IMR-90 (cell line): ENCODE measurements at regions not wholly inside any gene's neighbourhood (a gene's known extent, or its start where the extent isn't known, plus 50 kb on each side); places are given as distances from the start of the nearest gene placed in this dataset.

Experiments
- ATAC-seq: fragments of 200-7000 bp; cut with Tn5 transposase; 2 replicates; pipeline ENCODE4 v1.9.1; 2020; ENCODE audit warnings: low read depth, mild to moderate bottlenecking, moderate library complexity
- BruUV-seq: library from RNA; stranded (reverse); fragments of 400-500 nt; replicated peaks from 2 replicates; lab custom pipeline; 2021; lab: Mats Ljungman, UMichigan
- CTCF ChIA-PET: fragments of 300-600 bp; formaldehyde crosslinking; extraction: SDS; loops from one replicate; lab custom pipeline; 2021; ENCODE audit warnings: antibody characterized with exemption; lab: Yijun Ruan, JAX
- POLR2A ChIA-PET: fragments of 300-600 bp; sonication (Branson Sonifier 250); formaldehyde crosslinking; loops from one replicate; lab custom pipeline; 2022; ENCODE audit warnings: antibody characterized with exemption; ENCODE audit not compliant: unreplicated experiment; lab: Charles Lee
- DNase-seq: peaks from one replicate; pipeline ENCODE4 v3.0.0; 2013
- H2AFZ ChIP-seq: replicated peaks from 2 replicates; pipeline ENCODE3; 2013; ENCODE audit warnings: low read length, mild to moderate bottlenecking; ENCODE audit not compliant: poor library complexity
- H2AK5ac ChIP-seq: 2 replicates; pipeline ENCODE4 v1.6.1; 2013; ENCODE audit warnings: low read depth, low read length, inconsistent platforms
- H2AK9ac ChIP-seq: replicated peaks from 2 replicates; pipeline ENCODE3; 2013; ENCODE audit warnings: mild to moderate bottlenecking, low read depth, low read length, moderate library complexity; ENCODE audit not compliant: poor library complexity
- H2BK120ac ChIP-seq: 2 replicates; pipeline ENCODE4 v1.6.1; 2013; ENCODE audit warnings: low read depth, low read length, inconsistent platforms
- H2BK15ac ChIP-seq: 3 replicates; pipeline ENCODE4 v1.6.1; 2013; ENCODE audit warnings: low read depth, low read length, inconsistent platforms
- H2BK20ac ChIP-seq: 2 replicates; pipeline ENCODE4 v1.6.1; 2013; ENCODE audit warnings: low read depth, mild to moderate bottlenecking, inconsistent platforms, low read length, moderate library complexity
- H2BK5ac ChIP-seq: 2 replicates; pipeline ENCODE4 v1.6.1; 2013; ENCODE audit warnings: mild to moderate bottlenecking, low read depth, low read length, inconsistent platforms; ENCODE audit not compliant: poor library complexity, severe bottlenecking
- H3K14ac ChIP-seq: replicated peaks from 2 replicates; pipeline ENCODE4 v1.6.1; 2013; ENCODE audit warnings: low read depth, low read length, inconsistent platforms
- H3K18ac ChIP-seq: 2 replicates; pipeline ENCODE4 v1.6.1; 2013; ENCODE audit warnings: low read depth, low read length, control low read depth
- H3K23ac ChIP-seq: 2 replicates; pipeline ENCODE4 v1.6.1; 2013; ENCODE audit warnings: low read depth, low read length, inconsistent platforms
- H3K27ac ChIP-seq: 2 replicates; pipeline ENCODE4 v1.5.1; 2013; ENCODE audit warnings: mild to moderate bottlenecking, control low read depth, low read length; ENCODE audit not compliant: insufficient read depth
- H3K27me3 ChIP-seq: 2 replicates; pipeline ENCODE4 v1.6.1; 2013; ENCODE audit warnings: low read length; ENCODE audit not compliant: control insufficient read depth, insufficient read depth
- H3K36me3 ChIP-seq: 2 replicates; pipeline ENCODE4 v1.6.1; 2013; ENCODE audit warnings: low read length, mixed read lengths; ENCODE audit not compliant: control insufficient read depth, insufficient read depth
- H3K4ac ChIP-seq: 2 replicates; pipeline ENCODE4 v1.6.1; 2013; ENCODE audit warnings: low read depth, low read length, inconsistent platforms
- H3K4me1 ChIP-seq: 2 replicates; pipeline ENCODE4 v1.6.1; 2013; ENCODE audit warnings: low read length, mixed read lengths; ENCODE audit not compliant: control insufficient read depth, insufficient read depth
- H3K4me2 ChIP-seq: 2 replicates; pipeline ENCODE4 v1.6.1; 2013; ENCODE audit warnings: low read depth, mild to moderate bottlenecking, control low read depth, low read length, moderate library complexity
- H3K4me3 ChIP-seq: 2 replicates; pipeline ENCODE4 v1.5.1; 2013; ENCODE audit warnings: low read depth, mild to moderate bottlenecking, control low read depth, low read length, moderate library complexity; ENCODE audit not compliant: insufficient read depth
- H3K56ac ChIP-seq: 2 replicates; pipeline ENCODE4 v1.6.1; 2013; ENCODE audit warnings: low read length, inconsistent platforms; ENCODE audit not compliant: insufficient read depth; ENCODE audit errors: extremely low read depth
- H3K79me1 ChIP-seq, 2 experiments: 2 replicates each; pipeline ENCODE4 v1.6.1; 2013; ENCODE audit warnings: low read length in 2 of 2, inconsistent platforms in 1 of 2, low read depth in 1 of 2
- H3K9ac ChIP-seq: 2 replicates; pipeline ENCODE4 v1.6.1; 2013; ENCODE audit warnings: low read depth, low read length, control low read depth
- H3K9me1 ChIP-seq: 2 replicates; pipeline ENCODE4 v1.6.1; 2013; ENCODE audit warnings: low read length, inconsistent platforms; ENCODE audit not compliant: insufficient read depth
- H3K9me3 ChIP-seq: 2 replicates; pipeline ENCODE4 v1.6.1; 2013; ENCODE audit warnings: low read length; ENCODE audit not compliant: control insufficient read depth, insufficient read depth
- H4K20me1 ChIP-seq: 2 replicates; pipeline ENCODE4 v1.6.1; 2013; ENCODE audit warnings: low read length, inconsistent platforms; ENCODE audit not compliant: insufficient read depth
- H4K5ac ChIP-seq: 2 replicates; pipeline ENCODE4 v1.6.1; 2013; ENCODE audit warnings: mild to moderate bottlenecking, low read depth, low read length, control low read depth
- H4K8ac ChIP-seq, 2 experiments: 2 replicates each; pipeline ENCODE4 v1.6.1; 2013; ENCODE audit warnings: low read depth in 2 of 2, low read length in 2 of 2, control low read depth in 1 of 2, inconsistent platforms in 1 of 2
- H4K91ac ChIP-seq: 2 replicates; pipeline ENCODE4 v1.6.1; 2013; ENCODE audit warnings: low read depth, low read length, inconsistent platforms; ENCODE audit not compliant: insufficient read depth
- BHLHE40 ChIP-seq: fragments of 150-350 bp; IDR thresholded peaks from 2 replicates; pipeline ENCODE4 v1.6.1; 2016; ENCODE audit warnings: mild to moderate bottlenecking, low read depth, low read length
- CEBPB ChIP-seq: IDR thresholded peaks from 2 replicates; pipeline ENCODE4 v1.6.1; 2012; ENCODE audit warnings: low read depth, low read length, improper control_type of control experiment
- CHD1 ChIP-seq: IDR thresholded peaks from 2 replicates; pipeline ENCODE4 v1.6.1; 2012; ENCODE audit warnings: low read depth, low read length, improper control_type of control experiment
- CTCF ChIP-seq: conservative IDR thresholded peaks from 2 replicates; pipeline ENCODE4 v1.5.1; 2012; ENCODE audit warnings: mild to moderate bottlenecking, low read depth, low read length, improper control_type of control experiment
- FOS ChIP-seq: fragments of 150-350 bp; IDR thresholded peaks from 2 replicates; pipeline ENCODE4 v1.6.1; 2016; ENCODE audit warnings: low read depth, low read length
- MAFK ChIP-seq: IDR thresholded peaks from 2 replicates; pipeline ENCODE4 v1.6.1; 2012; ENCODE audit warnings: low read depth, low read length, improper control_type of control experiment
- MAZ ChIP-seq: IDR thresholded peaks from 2 replicates; pipeline ENCODE4 v1.6.1; 2012; ENCODE audit warnings: low read depth, mild to moderate bottlenecking, low read length, improper control_type of control experiment, moderate library complexity, borderline replicate concordance
- MXI1 ChIP-seq: IDR thresholded peaks from 2 replicates; pipeline ENCODE4 v1.6.1; 2012; ENCODE audit warnings: low read depth, mild to moderate bottlenecking, low read length, moderate library complexity, borderline replicate concordance
- NFE2L2 ChIP-seq: fragments of 150-350 bp; IDR thresholded peaks from 2 replicates; pipeline ENCODE4 v1.6.1; 2016; ENCODE audit warnings: low read depth, mild to moderate bottlenecking, low read length
- POLR2A ChIP-seq: IDR thresholded peaks from 2 replicates; pipeline ENCODE4 v1.6.1; 2012; ENCODE audit warnings: mild to moderate bottlenecking, low read depth, low read length
- RAD21 ChIP-seq: IDR thresholded peaks from 2 replicates; pipeline ENCODE4 v1.6.1; 2012; ENCODE audit warnings: low read length, improper control_type of control experiment
- RCOR1 ChIP-seq: IDR thresholded peaks from 2 replicates; pipeline ENCODE4 v1.6.1; 2012; ENCODE audit warnings: mild to moderate bottlenecking, low read length, improper control_type of control experiment; ENCODE audit not compliant: insufficient replicate concordance
- RFX5 ChIP-seq: IDR thresholded peaks from 2 replicates; pipeline ENCODE4 v1.8.0; 2012; ENCODE audit warnings: low read depth, mild to moderate bottlenecking, low read length, moderate library complexity
- SMC3 ChIP-seq: fragments of 150-350 bp; IDR thresholded peaks from 2 replicates; pipeline ENCODE4 v1.6.1; 2016; ENCODE audit warnings: low read depth, mild to moderate bottlenecking, antibody characterized with exemption, low read length, moderate library complexity
- WGBS, 2 experiments: methylation state at CpG; one replicate each; pipeline versions ENCODE4 v1.1.5 to v1.1.7; 2013; ENCODE audit warnings: missing lambda C conversion rate in 2 of 2; ENCODE audit not compliant: insufficient read length in 1 of 2; ENCODE audit errors: extremely low coverage in 2 of 2; 5-methylcytosine and 5-hydroxymethylcytosine counted together
- dilution Hi-C: fragments of 300-500 bp; cut with HindIII; formaldehyde crosslinking; loops from one replicate; pipeline ENCODE4 v1.14.3; 2018; ENCODE audit warnings: low sequenced_read_pairs; ENCODE audit not compliant: unreplicated experiment
- in situ Hi-C: fragments of 300-500 bp; cut with MboI; formaldehyde crosslinking; loops from 3 replicates; pipeline ENCODE4 v1.14.3; 2019; ENCODE audit warnings: low sequenced_read_pairs, inconsistent platforms, mixed read lengths
- intact Hi-C: fragments of 100-400 bp; cut with micrococcal nuclease; formaldehyde crosslinking; loops from 2 replicates; pipeline ENCODE4 v1.10.0; 2022
- TF ChIP-seq, protein P1 (sequence below): fragments of 150-350 bp; IDR thresholded peaks from 2 replicates; pipeline ENCODE4 v1.6.1; 2017; ENCODE audit warnings: mild to moderate bottlenecking, antibody characterized with exemption, low read length, low read depth

DNA sequence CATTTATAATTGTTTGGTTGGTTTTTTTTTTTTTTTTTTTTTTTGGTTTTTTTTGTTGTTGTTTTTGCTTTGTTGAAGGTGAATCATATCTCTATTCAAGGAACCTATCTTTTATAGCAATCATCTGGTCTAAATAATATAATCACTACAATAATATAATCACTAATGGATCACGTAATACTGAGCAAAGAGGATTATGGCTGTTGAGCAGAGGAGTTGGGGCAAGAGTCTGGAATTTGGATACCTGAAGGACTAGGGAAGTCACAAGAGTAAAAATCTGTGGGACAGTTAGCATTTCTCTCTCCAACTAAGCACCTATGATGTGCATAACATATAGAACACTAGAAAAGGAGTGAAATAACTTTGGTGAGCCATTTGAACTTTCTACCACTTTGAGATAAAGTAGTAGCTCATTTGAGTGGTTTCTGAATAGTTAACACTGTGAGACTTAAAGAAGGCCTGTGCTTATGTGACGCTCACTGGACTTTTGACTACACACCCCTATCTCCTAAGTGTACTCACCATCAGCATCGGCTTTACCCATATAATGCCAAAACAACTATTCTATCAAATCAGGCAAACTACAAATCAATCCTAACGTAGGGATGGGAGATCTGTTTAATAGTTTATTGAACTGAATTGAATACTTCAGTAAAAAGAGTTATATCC is 564.9 kb upstream of the TUSC1 start:
- peak overlapping the region; percentile 65 to 86; a peak in 3 of 4 replicates for H4K8ac ChIP-seq
- H3K56ac ChIP-seq, result peak overlapping the region; percentile 80
- H3K79me1 ChIP-seq, result no peaks in the 10 kb centered on the region
- peak overlapping the region; percentile 39; the same call in 2 of the 3 replicates for H2BK15ac ChIP-seq
- H3K9me1 ChIP-seq, result no peaks in the 10 kb centered on the region; the same call in 1 of the 2 replicates
- peak overlapping the region; percentile 70; the same call in 1 of the 2 replicates for H3K23ac ChIP-seq
- H3K14ac ChIP-seq, result peak overlapping the region; percentile 93
- H2BK120ac ChIP-seq, result peak overlapping the region; percentile 98
- peak overlapping the region; percentile 52 for H3K4me2 ChIP-seq
- in situ Hi-C loops (no loop called here), dilution Hi-C loops (no loop called here), intact Hi-C loops (no loop called here)
- ChIA-PET CTCF (no interaction called here), POLR2A (no interaction called here)
- H3K4me3 ChIP-seq, result no peak overlapping the region
- peaks cover 5% of the 10 kb centered on the region for H3K4me1 ChIP-seq
- peak overlapping the region; percentile 88 for H3K18ac ChIP-seq
- BruUV-seq, result no TSS peak
- peak overlapping the region; percentile 91 for H3K4ac ChIP-seq
- peak overlapping the region; percentile 98 for H2BK20ac ChIP-seq
- H4K91ac ChIP-seq, result peak overlapping the region; percentile 81
- H3K27me3 ChIP-seq, result no peaks in the 10 kb centered on the region
- no CpG with 5 or more reads among the region's 4 CpGs for WGBS, 2 experiments
- ATAC-seq (peak; percentile 31; the same call in 1 of the 2 replicates), DNase-seq (no peak)
- H2BK5ac ChIP-seq, result peak overlapping the region; percentile 97
- no peak overlapping the region for H2AFZ ChIP-seq
- H3K9me3 ChIP-seq, result no peaks in the 10 kb centered on the region
- H2AK9ac ChIP-seq, result no peak overlapping the region
- H4K5ac ChIP-seq, result peak overlapping the region; percentile 78; the same call in 1 of the 2 replicates
- H4K20me1 ChIP-seq, result no peaks in the 10 kb centered on the region
- no peaks in the 10 kb centered on the region for H3K36me3 ChIP-seq
- H3K27ac ChIP-seq, result peak overlapping the region; percentile 78
- peak overlapping the region; percentile 87; the same call in 1 of the 2 replicates for H2AK5ac ChIP-seq
- H3K9ac ChIP-seq, result 0 out of 2 replicates have a peak overlapping the region, but pooled peaks have one; percentile 42
- TF ChIP-seq CEBPB (no peak), RCOR1 (no peak), MAFK (no peak), CHD1 (no peak), MAZ (no peak), RAD21 (no peak), NFE2L2 (no peak), BHLHE40 (no peak), SMC3 (no peak), FOS (no peak), CTCF (no peak), MXI1 (no peak), RFX5 (no peak), POLR2A (no peak)
- TF ChIP-seq, protein P1, sequence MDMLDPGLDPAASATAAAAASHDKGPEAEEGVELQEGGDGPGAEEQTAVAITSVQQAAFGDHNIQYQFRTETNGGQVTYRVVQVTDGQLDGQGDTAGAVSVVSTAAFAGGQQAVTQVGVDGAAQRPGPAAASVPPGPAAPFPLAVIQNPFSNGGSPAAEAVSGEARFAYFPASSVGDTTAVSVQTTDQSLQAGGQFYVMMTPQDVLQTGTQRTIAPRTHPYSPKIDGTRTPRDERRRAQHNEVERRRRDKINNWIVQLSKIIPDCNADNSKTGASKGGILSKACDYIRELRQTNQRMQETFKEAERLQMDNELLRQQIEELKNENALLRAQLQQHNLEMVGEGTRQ, result no peak
